ENCODE measurements at regions not wholly inside any gene's neighbourhood (a gene's known extent, or its start where the extent isn't known, plus 50 kb on each side); places are given as distances from the start of the nearest gene placed in this dataset.

- Histone ChIP-seq H3K27me3 (no peaks in the 10 kb centered on the region), H3K9me3 (no peaks in the 10 kb centered on the region), H3K4me1 (no peaks in the 10 kb centered on the region), H3K36me3 (no peaks in the 10 kb centered on the region), H3K4me3 (no peak overlapping the region), H3K27ac (no peak overlapping the region)
- DNase-seq (ENCODE audit: low spot score in 2 of 2) = no peak
- TF ChIP-seq POLR2AphosphoS5 (IDR thresholded peaks at IDR 0.05) (no peak), POLR2A (IDR thresholded peaks at IDR 0.05) (no peak)
- TF ChIP-seq, protein P1, sequence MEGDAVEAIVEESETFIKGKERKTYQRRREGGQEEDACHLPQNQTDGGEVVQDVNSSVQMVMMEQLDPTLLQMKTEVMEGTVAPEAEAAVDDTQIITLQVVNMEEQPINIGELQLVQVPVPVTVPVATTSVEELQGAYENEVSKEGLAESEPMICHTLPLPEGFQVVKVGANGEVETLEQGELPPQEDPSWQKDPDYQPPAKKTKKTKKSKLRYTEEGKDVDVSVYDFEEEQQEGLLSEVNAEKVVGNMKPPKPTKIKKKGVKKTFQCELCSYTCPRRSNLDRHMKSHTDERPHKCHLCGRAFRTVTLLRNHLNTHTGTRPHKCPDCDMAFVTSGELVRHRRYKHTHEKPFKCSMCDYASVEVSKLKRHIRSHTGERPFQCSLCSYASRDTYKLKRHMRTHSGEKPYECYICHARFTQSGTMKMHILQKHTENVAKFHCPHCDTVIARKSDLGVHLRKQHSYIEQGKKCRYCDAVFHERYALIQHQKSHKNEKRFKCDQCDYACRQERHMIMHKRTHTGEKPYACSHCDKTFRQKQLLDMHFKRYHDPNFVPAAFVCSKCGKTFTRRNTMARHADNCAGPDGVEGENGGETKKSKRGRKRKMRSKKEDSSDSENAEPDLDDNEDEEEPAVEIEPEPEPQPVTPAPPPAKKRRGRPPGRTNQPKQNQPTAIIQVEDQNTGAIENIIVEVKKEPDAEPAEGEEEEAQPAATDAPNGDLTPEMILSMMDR (IDR thresholded peaks at IDR 0.05) = no peak
- intact Hi-C loops (cut with DNase I; ENCODE audit: low total_unique reads) = no loop called here
These were observed 83.5 kb downstream of the VCY1B start for GRCh38 chrY:14139521-14139920.

GRCh38 chrY:14145614-14146013, 89.6 kb downstream of the VCY1B start:
- intact Hi-C loops (cut with DNase I; ENCODE audit: low total_unique reads) = no loop called here
- TF ChIP-seq, protein P1 (IDR thresholded peaks at IDR 0.05) = no peak
- TF ChIP-seq POLR2AphosphoS5 (IDR thresholded peaks at IDR 0.05) (no peak), POLR2A (IDR thresholded peaks at IDR 0.05) (no peak)

GRCh38 chrY:14182776-14183175, 126.7 kb downstream of the VCY1B start:
- no peak for DNase-seq (ENCODE audit: low spot score in 2 of 2)
- no peaks in the 10 kb centered on the region for H3K4me1 ChIP-seq
- H3K27me3 ChIP-seq = no peaks in the 10 kb centered on the region
- no peak overlapping the region for H3K4me3 ChIP-seq
- no peak overlapping the region for H3K27ac ChIP-seq
- H3K9me3 ChIP-seq = no peaks in the 10 kb centered on the region
- intact Hi-C loops (cut with DNase I; ENCODE audit: low total_unique reads) = no loop called here
- no peak for TF ChIP-seq POLR2A (IDR thresholded peaks at IDR 0.05)
- TF ChIP-seq, protein P1 (IDR thresholded peaks at IDR 0.05) = no peak
- TF ChIP-seq POLR2AphosphoS5 (IDR thresholded peaks at IDR 0.05) = no peak
- H3K36me3 ChIP-seq = no peaks in the 10 kb centered on the region

More at GRCh38 chrY:14145614-14146013, 89.6 kb downstream of the VCY1B start:
- Histone ChIP-seq H3K4me3 (no peak overlapping the region), H3K4me1 (no peaks in the 10 kb centered on the region), H3K9me3 (no peaks in the 10 kb centered on the region), H3K36me3 (no peaks in the 10 kb centered on the region), H3K27ac (no peak overlapping the region), H3K27me3 (no peaks in the 10 kb centered on the region)
- DNase-seq (ENCODE audit: low spot score in 2 of 2) = no peak

- H3K27ac ChIP-seq = no peak overlapping the region
- H3K27me3 ChIP-seq = no peaks in the 10 kb centered on the region
- TF ChIP-seq POLR2A (IDR thresholded peaks at IDR 0.05) (no peak), POLR2AphosphoS5 (IDR thresholded peaks at IDR 0.05) (no peak)
- TF ChIP-seq, protein P1 (IDR thresholded peaks at IDR 0.05) = no peak
- no peaks in the 10 kb centered on the region for H3K36me3 ChIP-seq
- H3K4me3 ChIP-seq = no peak overlapping the region
- no peaks in the 10 kb centered on the region for H3K9me3 ChIP-seq
- no peak for DNase-seq (ENCODE audit: low spot score in 2 of 2)
- intact Hi-C loops (cut with DNase I; ENCODE audit: low total_unique reads) = no loop called here
- H3K4me1 ChIP-seq = no peaks in the 10 kb centered on the region
These were observed 166.0 kb downstream of the VCY1B start for GRCh38 chrY:14222014-14222413.

- no peaks in the 10 kb centered on the region for H3K4me1 ChIP-seq
These were observed 175.7 kb downstream of the VCY1B start for GRCh38 chrY:14231703-14232102.

More at GRCh38 chrY:14231703-14232102, 175.7 kb downstream of the VCY1B start:
- Histone ChIP-seq H3K27me3 (no peaks in the 10 kb centered on the region), H3K36me3 (no peaks in the 10 kb centered on the region), H3K4me3 (no peak overlapping the region), H3K9me3 (no peaks in the 10 kb centered on the region), H3K27ac (no peak overlapping the region)
- no peak for DNase-seq (ENCODE audit: low spot score in 2 of 2)
- TF ChIP-seq, protein P1 (IDR thresholded peaks at IDR 0.05) = no peak
- TF ChIP-seq POLR2A (IDR thresholded peaks at IDR 0.05) = no peak
- TF ChIP-seq POLR2AphosphoS5 (IDR thresholded peaks at IDR 0.05) = no peak
- intact Hi-C loops (cut with DNase I; ENCODE audit: low total_unique reads) = no loop called here

Data from breast epithelium (tissue), 4 donors.